GM21381 (cell line): ENCODE measurements at regions not wholly inside any gene's neighbourhood (a gene's known extent, or its start where the extent isn't known, plus 50 kb on each side); places are given as distances from the start of the nearest gene placed in this dataset.

Experiments used
- ATAC-seq: cut with Tn5 transposase; IDR thresholded peaks from one replicate; pipeline ENCODE4 v1.9.1; 2021; ENCODE audit warnings: mild to moderate bottlenecking, moderate library complexity; ENCODE audit not compliant: unreplicated experiment

- ATAC-seq = no peak
These were observed 243.5 kb upstream of the SEMA6D start for GRCh38 chr15:47473832-47474231.

GRCh38 chr15:47475336-47475735 is 242.0 kb upstream of the SEMA6D start:
- no peak for ATAC-seq

- no peak for ATAC-seq
These were observed 240.0 kb upstream of the SEMA6D start for GRCh38 chr15:47477341-47477740.

GRCh38 chr15:47484059-47484458 is 233.2 kb upstream of the SEMA6D start:
- ATAC-seq = no peak

GRCh38 chr15:47484997-47485396 is 232.3 kb upstream of the SEMA6D start:
- ATAC-seq = no peak

GRCh38 chr15:47485419-47485818 is 231.9 kb upstream of the SEMA6D start:
- ATAC-seq = no peak

- ATAC-seq = no peak
These were observed 231.3 kb upstream of the SEMA6D start for GRCh38 chr15:47486040-47486439.

GRCh38 chr15:47492195-47492594 is 225.1 kb upstream of the SEMA6D start:
- ATAC-seq = no peak

GRCh38 chr15:47493357-47494247 is 223.7 kb upstream of the SEMA6D start:
- no peak for ATAC-seq

- ATAC-seq = no peak
These were observed 220.7 kb upstream of the SEMA6D start for GRCh38 chr15:47496343-47497185.

GRCh38 chr15:47500842-47501241 is 216.5 kb upstream of the SEMA6D start:
- ATAC-seq = no peak

- no peak for ATAC-seq
These were observed 215.3 kb upstream of the SEMA6D start for GRCh38 chr15:47502041-47502440.

- no peak for ATAC-seq
These were observed 213.4 kb upstream of the SEMA6D start for GRCh38 chr15:47503876-47504275.

- ATAC-seq = no peak
These were observed 212.6 kb upstream of the SEMA6D start for GRCh38 chr15:47504624-47505256.

GRCh38 chr15:47505712-47506328 is 211.5 kb upstream of the SEMA6D start:
- no peak for ATAC-seq

- no peak for ATAC-seq
These were observed 210.8 kb upstream of the SEMA6D start for GRCh38 chr15:47506329-47507100.

- ATAC-seq = no peak
These were observed 209.9 kb upstream of the SEMA6D start for GRCh38 chr15:47507221-47507985.

- no peak for ATAC-seq
These were observed 206.0 kb upstream of the SEMA6D start for GRCh38 chr15:47511261-47511660.

- no peak for ATAC-seq
These were observed 203.8 kb upstream of the SEMA6D start for GRCh38 chr15:47513471-47513870.
